GM12878 (cell line): ENCODE measurements at regions not wholly inside any gene's neighbourhood (a gene's known extent, or its start where the extent isn't known, plus 50 kb on each side); places are given as distances from the start of the nearest gene placed in this dataset.

Experiments
- ATAC-seq: fragments of 200-7000 bp; cut with Tn5 transposase; 3 replicates; pipeline ENCODE4 v1.9.1; 2020; ENCODE audit warnings: mild to moderate bottlenecking, moderate library complexity
- BruUV-seq: library from RNA; stranded (reverse); fragments of 400-500 nt; replicated peaks from 2 replicates; lab custom pipeline; 2021; lab: Mats Ljungman, UMichigan
- CTCF ChIA-PET: fragments of 300-600 bp; sonication (Branson Sonifier 250); formaldehyde crosslinking; extraction: SDS; loops from one replicate; lab custom pipeline; 2021; ENCODE audit warnings: inconsistent platforms; lab: Yijun Ruan, JAX
- POLR2A ChIA-PET: fragments of 350-600 bp; formaldehyde crosslinking; extraction: SDS; loops from one replicate; lab custom pipeline; 2021; ENCODE audit warnings: inconsistent platforms; lab: Charles Lee
- RAD21 ChIA-PET: fragments of 300-600 bp; sonication (Branson Sonifier 250); formaldehyde crosslinking; loops from one replicate; lab custom pipeline; 2023; ENCODE audit warnings: antibody characterized with exemption; ENCODE audit not compliant: unreplicated experiment; lab: Charles Lee
- SMC1A ChIA-PET: fragments of 300-600 bp; sonication (Branson Sonifier 250); formaldehyde crosslinking; loops from one replicate; lab custom pipeline; 2023; ENCODE audit not compliant: unreplicated experiment, uncharacterized antibody; lab: Charles Lee
- DNase-seq: peaks from one replicate; pipeline ENCODE4 v3.0.0-alpha.2; 2011; ENCODE audit warnings: low read depth, low spot score
- FAIRE-seq: peaks from 3 replicates; lab custom pipeline; 2011; peaks lifted over from hg19 to GRCh38; lab: Jason Lieb, UNC
- H2AFZ ChIP-seq: 2 replicates; pipeline ENCODE4 v1.6.0; 2011; ENCODE audit warnings: low read depth, low read length, control low read depth; ENCODE audit not compliant: control insufficient read depth
- H3K27ac ChIP-seq: 2 replicates; pipeline ENCODE4 v1.5.1; 2011; ENCODE audit warnings: control low read depth; ENCODE audit not compliant: control insufficient read depth, insufficient read depth
- H3K27me3 ChIP-seq, 2 experiments: replicated peaks in 1 of 2; 2 replicates each; pipeline versions ENCODE4 v1.6.0 to v1.6.1; 2011; ENCODE audit warnings: low read length in 1 of 2; ENCODE audit not compliant: control insufficient read depth in 2 of 2, insufficient read depth in 2 of 2
- H3K36me3 ChIP-seq, 2 experiments: 2 replicates each; pipeline ENCODE4 v1.5.1; 2011; ENCODE audit warnings: low read length in 1 of 2; ENCODE audit not compliant: control insufficient read depth in 2 of 2, insufficient read depth in 2 of 2
- H3K4me1 ChIP-seq: 2 replicates; pipeline ENCODE4 v1.6.1; 2011; ENCODE audit warnings: mild to moderate bottlenecking, low read length, moderate library complexity, mixed read lengths; ENCODE audit not compliant: control insufficient read depth, insufficient read depth
- H3K4me2 ChIP-seq: 2 replicates; pipeline ENCODE4 v1.6.0; 2011; ENCODE audit warnings: control low read depth; ENCODE audit not compliant: control insufficient read depth, insufficient read depth
- H3K4me3 ChIP-seq: fragments of 200-600 bp; sonication (generic); 2 replicates; pipeline ENCODE4 v1.5.1; 2016
- H3K79me2 ChIP-seq: 2 replicates; pipeline ENCODE4 v1.6.0; 2011; ENCODE audit warnings: low read length; ENCODE audit not compliant: control insufficient read depth, insufficient read depth
- H3K9ac ChIP-seq: 2 replicates; pipeline ENCODE4 v1.8.0; 2011; ENCODE audit warnings: low read length, control low read depth, mixed read lengths; ENCODE audit not compliant: control insufficient read depth, insufficient read depth
- H3K9me3 ChIP-seq: replicated peaks from 3 replicates; pipeline ENCODE4 v1.5.1; 2011; ENCODE audit warnings: mild to moderate bottlenecking, low read length; ENCODE audit not compliant: control insufficient read depth, insufficient read depth
- H4K20me1 ChIP-seq: 2 replicates; pipeline ENCODE4 v1.6.0; 2011; ENCODE audit not compliant: control insufficient read depth, insufficient read depth
- BMI1 ChIP-seq: fragments of 450-650 bp; IDR thresholded peaks from 2 replicates; pipeline ENCODE4 v1.6.1; 2016; ENCODE audit warnings: mild to moderate bottlenecking, moderate library complexity, borderline replicate concordance
- CHD1 ChIP-seq: IDR thresholded peaks from 2 replicates; pipeline ENCODE4 v1.6.1; 2012; ENCODE audit warnings: low read depth, low read length, improper control_type of control experiment
- EED ChIP-seq: sonication (generic); IDR thresholded peaks from 2 replicates; pipeline ENCODE4 v1.6.1; 2016; ENCODE audit warnings: antibody characterized with exemption, low read depth
- IKZF1 ChIP-seq: fragments of 450-650 bp; conservative IDR thresholded peaks from 2 replicates; pipeline ENCODE4 v1.6.1; 2017; ENCODE audit warnings: antibody characterized with exemption, mild to moderate bottlenecking
- LARP7 ChIP-seq: fragments of 450-650 bp; IDR thresholded peaks from 2 replicates; pipeline ENCODE4 v1.6.1; 2017; ENCODE audit warnings: mild to moderate bottlenecking
- MEF2A ChIP-seq: IDR thresholded peaks from 2 replicates; pipeline ENCODE4 v1.6.1; 2011; ENCODE audit warnings: low read depth, mild to moderate bottlenecking, low read length, moderate library complexity; ENCODE audit not compliant: insufficient read depth
- NFYA ChIP-seq: IDR thresholded peaks from 2 replicates; pipeline ENCODE4 v1.6.1; 2011; ENCODE audit warnings: low read depth, mild to moderate bottlenecking, low read length, improper control_type of control experiment, borderline replicate concordance
- PAX5 ChIP-seq: IDR thresholded peaks from 2 replicates; pipeline ENCODE4 v1.6.1; 2011; ENCODE audit warnings: low read depth, low read length, borderline replicate concordance
- SMC3 ChIP-seq: IDR thresholded peaks from 2 replicates; pipeline ENCODE4 v1.6.1; 2011; ENCODE audit warnings: low read length, improper control_type of control experiment, borderline replicate concordance
- SUPT20H ChIP-seq: IDR thresholded peaks from 2 replicates; pipeline ENCODE4 v1.6.1; 2011; ENCODE audit warnings: low read depth, mild to moderate bottlenecking, low read length, moderate library complexity, borderline replicate concordance; ENCODE audit not compliant: control insufficient read depth
- TCF3 ChIP-seq: IDR thresholded peaks from 2 replicates; pipeline ENCODE4 v1.6.1; 2012; ENCODE audit warnings: low read depth, mild to moderate bottlenecking, low read length, borderline replicate concordance; ENCODE audit not compliant: insufficient read depth
- WRNIP1 ChIP-seq: IDR thresholded peaks from 2 replicates; pipeline ENCODE4 v1.6.1; 2011; ENCODE audit warnings: low read depth, low read length, improper control_type of control experiment, borderline replicate concordance
- ZBTB11 ChIP-seq: fragments of 450-650 bp; formaldehyde crosslinking; IDR thresholded peaks from 2 replicates; pipeline ENCODE4 v1.5.0; 2022; ENCODE audit warnings: mild to moderate bottlenecking, missing genetic modification characterization
- ZNF622 ChIP-seq: fragments of 450-650 bp; IDR thresholded peaks from 2 replicates; pipeline ENCODE4 v1.6.1; 2017; ENCODE audit warnings: mild to moderate bottlenecking, inconsistent platforms
- WGBS: methylation state at CpG from one replicate; pipeline ENCODE4 v1.1.6; 2016; ENCODE audit warnings: low lambda C conversion rate; ENCODE audit not compliant: insufficient replicate concordance, insufficient coverage; ENCODE audit errors: missing lambda C conversion rate; 5-methylcytosine and 5-hydroxymethylcytosine counted together
- in situ Hi-C: fragments of 300-500 bp; cut with MboI; formaldehyde crosslinking; loops from 9 replicates; pipeline ENCODE4 v1.14.3; 2018; ENCODE audit warnings: mixed read lengths
- intact Hi-C: fragments of 100-400 bp; cut with micrococcal nuclease; formaldehyde crosslinking; loops from one replicate; pipeline ENCODE4 v1.14.2; 2022; ENCODE audit not compliant: unreplicated experiment
- TF ChIP-seq, protein P1 (sequence below): fragments of 150-350 bp; IDR thresholded peaks from 2 replicates; pipeline ENCODE4 v1.6.1; 2014; ENCODE audit warnings: mild to moderate bottlenecking, low read depth, low read length

GRCh38 chr12:46490635-46491034, 118.1 kb upstream of the SLC38A2 start:
- H3K4me2 ChIP-seq, result no peak overlapping the region
- 86% methylated on average over 1 of the region's 1 CpG for whole genome bisulfite sequencing
- no peak overlapping the region for H3K9ac ChIP-seq
- no TSS peak for BruUV-seq
- TF ChIP-seq SUPT20H, result no peak
- TF ChIP-seq ZNF622, result no peak
- TF ChIP-seq LARP7, result no peak
- TF ChIP-seq CHD1, result no peak
- TF ChIP-seq TCF3, result no peak
- TF ChIP-seq PAX5, result no peak
- no peak for TF ChIP-seq BMI1
- TF ChIP-seq MEF2A, result no peak
- no peak for TF ChIP-seq WRNIP1
- TF ChIP-seq ZBTB11 (CRISPR knock-in tag), result no peak
- TF ChIP-seq EED, result no peak
- TF ChIP-seq IKZF1, result no peak
- TF ChIP-seq NFYA, result no peak
- TF ChIP-seq, protein P1, sequence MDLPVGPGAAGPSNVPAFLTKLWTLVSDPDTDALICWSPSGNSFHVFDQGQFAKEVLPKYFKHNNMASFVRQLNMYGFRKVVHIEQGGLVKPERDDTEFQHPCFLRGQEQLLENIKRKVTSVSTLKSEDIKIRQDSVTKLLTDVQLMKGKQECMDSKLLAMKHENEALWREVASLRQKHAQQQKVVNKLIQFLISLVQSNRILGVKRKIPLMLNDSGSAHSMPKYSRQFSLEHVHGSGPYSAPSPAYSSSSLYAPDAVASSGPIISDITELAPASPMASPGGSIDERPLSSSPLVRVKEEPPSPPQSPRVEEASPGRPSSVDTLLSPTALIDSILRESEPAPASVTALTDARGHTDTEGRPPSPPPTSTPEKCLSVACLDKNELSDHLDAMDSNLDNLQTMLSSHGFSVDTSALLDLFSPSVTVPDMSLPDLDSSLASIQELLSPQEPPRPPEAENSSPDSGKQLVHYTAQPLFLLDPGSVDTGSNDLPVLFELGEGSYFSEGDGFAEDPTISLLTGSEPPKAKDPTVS, result no peak
- TF ChIP-seq SMC3, result no peak
- TF ChIP-seq, all 136 proteins: peak for 0
- no peak for ATAC-seq
- no peak overlapping the region for H2AFZ ChIP-seq
- no peaks in the 10 kb centered on the region for H3K4me1 ChIP-seq
- no peaks in the 10 kb centered on the region for H3K79me2 ChIP-seq
- intact Hi-C loops (no loop called here), in situ Hi-C loops (no loop called here)
- RAD21 ChIA-PET, result no interaction called here
- SMC1A ChIA-PET, result interaction anchor here (1.9 kb wide), 1 partner anchor 26 kb away, joined by 5 read pairs; no protein-coding TSS in a partner anchor
- DNase-seq, result no peak
- H3K9me3 ChIP-seq, result no peaks in the 10 kb centered on the region
- H3K27ac ChIP-seq, result no peak overlapping the region
- FAIRE-seq, result no peak
- CTCF ChIA-PET, result no interaction called here
- no peaks in the 10 kb centered on the region for H3K27me3 ChIP-seq
- no peaks in the 10 kb centered on the region for H3K36me3 ChIP-seq
- no peaks in the 10 kb centered on the region for H4K20me1 ChIP-seq
- H3K4me3 ChIP-seq, result no peak overlapping the region
- POLR2A ChIA-PET, result no interaction called here
